Choroid plexus epithelial cell (primary cell): ENCODE measurements at regions not wholly inside any gene's neighbourhood (a gene's known extent, or its start where the extent isn't known, plus 50 kb on each side); places are given as distances from the start of the nearest gene placed in this dataset.

ENCODE experiments used
- DNase-seq: peaks from one replicate; pipeline ENCODE4 v3.0.0-alpha.2; 2010; ENCODE audit warnings: low read depth
- H3K4me3 ChIP-seq: 2 replicates; pipeline ENCODE4 v1.5.1; 2011; ENCODE audit warnings: low read depth, mild to moderate bottlenecking, control low read depth, low read length, moderate library complexity
- CTCF ChIP-seq: conservative IDR thresholded peaks from 2 replicates; pipeline ENCODE4 v1.5.1; 2011; ENCODE audit warnings: low read depth, mild to moderate bottlenecking, control low read depth, inconsistent platforms, low read length, moderate library complexity

DNA sequence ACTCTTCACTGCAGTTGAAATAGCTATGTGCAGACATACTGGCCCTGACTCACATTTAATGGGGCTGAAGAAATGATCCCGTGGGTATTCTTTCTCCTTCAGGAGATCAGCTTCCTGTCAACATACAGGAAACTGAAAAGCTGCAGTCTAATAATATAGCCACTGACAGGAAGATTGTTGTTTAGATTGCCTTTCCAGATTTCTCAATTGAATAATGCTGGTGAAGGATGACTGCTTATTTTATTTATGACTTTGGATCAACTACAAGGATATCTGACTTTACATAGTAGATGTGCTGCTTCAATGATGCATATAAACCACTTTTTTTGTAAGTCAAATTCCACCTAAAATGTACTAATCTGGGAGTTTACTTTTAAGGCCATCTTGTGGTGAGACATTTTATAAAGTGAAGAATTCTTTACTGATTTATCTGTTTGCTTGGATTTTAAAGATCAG lies 93.4 kb upstream of the MAP4K3 start:
- TF ChIP-seq CTCF = peak; percentile 27
- DNase-seq = peak; percentile 86
- H3K4me3 ChIP-seq = no peak overlapping the region

- no peak for TF ChIP-seq CTCF
- H3K4me3 ChIP-seq = no peak overlapping the region
- no peak for DNase-seq
Measured at GRCh38 chr2:39531220-39531777, 94.2 kb upstream of the MAP4K3 start.

- no peak for TF ChIP-seq CTCF
- no peak overlapping the region for H3K4me3 ChIP-seq
- DNase-seq = no peak
Measured at GRCh38 chr2:39532933-39533332, 95.8 kb upstream of the MAP4K3 start.

GRCh38 chr2:39534095-39534711 lies 97.1 kb upstream of the MAP4K3 start:
- H3K4me3 ChIP-seq = no peak overlapping the region
- TF ChIP-seq CTCF = no peak
- DNase-seq = no peak

DNA sequence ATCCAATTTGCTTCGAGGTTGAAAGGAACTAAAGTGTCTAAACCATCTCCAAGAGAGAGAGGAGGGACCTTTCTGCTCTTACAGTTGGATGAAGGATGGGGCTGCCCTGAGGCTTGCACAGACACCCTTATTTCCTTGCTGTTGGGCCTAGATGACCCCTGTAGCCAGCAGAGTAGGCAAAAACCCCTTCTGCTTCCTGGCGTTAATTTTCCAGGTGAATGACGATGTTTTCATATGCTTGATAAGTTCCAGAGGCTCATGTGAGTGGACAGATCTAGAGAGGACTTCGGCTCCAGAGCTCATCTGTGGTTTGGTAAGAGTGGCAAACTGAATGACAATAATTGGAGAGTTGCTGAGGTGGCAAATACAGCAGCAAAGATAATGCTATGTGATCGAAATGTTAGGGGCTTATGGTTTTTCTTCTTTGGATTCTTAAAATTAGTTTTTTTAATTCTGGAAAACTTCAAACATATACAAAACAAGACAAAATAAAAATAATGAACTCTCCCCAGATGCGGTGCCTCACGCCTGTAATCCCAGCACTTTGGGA lies 98.6 kb upstream of the MAP4K3 start:
- DNase-seq = no peak
- no peak overlapping the region for H3K4me3 ChIP-seq
- TF ChIP-seq CTCF = no peak

DNA sequence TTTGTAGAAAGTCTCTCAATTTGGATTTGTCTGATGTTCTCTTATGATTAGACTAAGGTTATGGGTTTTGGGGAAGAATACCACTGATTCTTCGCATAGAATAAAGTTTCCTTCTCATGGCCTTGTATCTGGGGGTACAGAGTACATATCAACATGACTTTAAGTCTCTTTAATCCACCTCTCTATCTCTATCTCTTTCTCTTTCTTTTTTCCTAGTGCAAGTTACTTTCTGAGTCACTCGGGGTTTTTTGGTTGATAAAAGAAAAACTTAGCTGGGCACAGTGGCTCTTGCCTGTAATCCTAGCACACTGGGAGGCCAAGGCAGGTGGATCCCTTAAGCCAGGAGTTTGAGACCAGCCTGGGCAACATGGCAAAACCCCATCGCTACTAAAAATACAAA lies 100.1 kb upstream of the MAP4K3 start:
- no peak for DNase-seq
- no peak for TF ChIP-seq CTCF
- no peak overlapping the region for H3K4me3 ChIP-seq

- DNase-seq = no peak
- no peak overlapping the region for H3K4me3 ChIP-seq
- TF ChIP-seq CTCF = no peak
Measured at GRCh38 chr2:39538718-39539117, 101.6 kb upstream of the MAP4K3 start.
